ENCODE measurements at regions not wholly inside any gene's neighbourhood (a gene's known extent, or its start where the extent isn't known, plus 50 kb on each side); places are given as distances from the start of the nearest gene placed in this dataset.

DNA sequence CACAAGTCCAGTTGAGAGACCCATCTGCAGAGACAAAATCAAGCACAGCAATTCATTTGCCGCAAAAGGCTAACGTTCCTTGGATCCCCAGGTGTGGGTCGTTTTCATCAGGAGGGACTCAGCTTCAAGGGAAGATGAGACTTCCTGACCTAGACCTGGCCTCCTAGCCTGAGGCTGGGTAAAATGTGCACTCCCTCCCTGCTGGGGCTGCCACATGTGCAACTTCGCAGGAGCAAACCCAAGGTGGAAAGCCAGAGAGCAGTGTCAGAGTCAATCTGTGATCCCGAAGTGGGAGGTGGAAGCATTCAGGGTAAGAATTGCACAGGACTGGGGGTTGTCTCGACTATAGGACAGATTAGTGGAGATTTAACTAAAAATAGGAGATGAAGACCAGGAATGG is 164.7 kb upstream of the UMPS start:
- Histone ChIP-seq H3K36me3 (peaks cover 14% of the 10 kb centered on the region), H3K9me3 (no peaks in the 10 kb centered on the region), H3K27ac (no peak overlapping the region), H3K4me1 (ENCODE audit: control insufficient read depth in 1 of 2, low read depth in 2 of 2) (peaks cover 0 to 23% of the 10 kb centered on the region in 2 donors), H3K27me3 (replicated peaks; ENCODE audit: insufficient read depth) (no peaks in the 10 kb centered on the region), H3K4me3 (no peak overlapping the region)
- DNase-seq (ENCODE audit: low spot score) (no peak), ATAC-seq (ENCODE audit: insufficient number of reproducible peaks, low FRiP score, low read depth) (no peak)
- TF ChIP-seq, protein P1, sequence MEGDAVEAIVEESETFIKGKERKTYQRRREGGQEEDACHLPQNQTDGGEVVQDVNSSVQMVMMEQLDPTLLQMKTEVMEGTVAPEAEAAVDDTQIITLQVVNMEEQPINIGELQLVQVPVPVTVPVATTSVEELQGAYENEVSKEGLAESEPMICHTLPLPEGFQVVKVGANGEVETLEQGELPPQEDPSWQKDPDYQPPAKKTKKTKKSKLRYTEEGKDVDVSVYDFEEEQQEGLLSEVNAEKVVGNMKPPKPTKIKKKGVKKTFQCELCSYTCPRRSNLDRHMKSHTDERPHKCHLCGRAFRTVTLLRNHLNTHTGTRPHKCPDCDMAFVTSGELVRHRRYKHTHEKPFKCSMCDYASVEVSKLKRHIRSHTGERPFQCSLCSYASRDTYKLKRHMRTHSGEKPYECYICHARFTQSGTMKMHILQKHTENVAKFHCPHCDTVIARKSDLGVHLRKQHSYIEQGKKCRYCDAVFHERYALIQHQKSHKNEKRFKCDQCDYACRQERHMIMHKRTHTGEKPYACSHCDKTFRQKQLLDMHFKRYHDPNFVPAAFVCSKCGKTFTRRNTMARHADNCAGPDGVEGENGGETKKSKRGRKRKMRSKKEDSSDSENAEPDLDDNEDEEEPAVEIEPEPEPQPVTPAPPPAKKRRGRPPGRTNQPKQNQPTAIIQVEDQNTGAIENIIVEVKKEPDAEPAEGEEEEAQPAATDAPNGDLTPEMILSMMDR (IDR thresholded peaks at IDR 0.05): no peak

DNA sequence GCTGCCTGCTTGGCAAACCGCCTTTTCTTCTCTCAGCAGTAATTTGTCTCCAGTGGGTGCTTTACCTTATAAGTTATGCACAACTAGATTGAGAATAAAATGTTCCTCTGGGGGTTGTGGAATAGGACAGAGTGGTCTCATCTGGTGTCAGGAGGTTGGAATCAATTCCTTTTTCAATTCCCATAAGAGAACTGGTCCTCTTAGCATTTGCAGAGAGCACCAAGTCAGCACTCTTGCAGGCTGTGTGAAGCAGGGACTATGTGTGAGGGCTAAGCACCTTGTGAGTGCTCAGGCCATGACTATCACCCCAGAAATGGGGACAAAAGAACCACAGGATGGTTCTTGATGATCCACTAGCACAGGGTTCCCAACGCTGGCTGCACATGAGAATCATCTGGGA is 163.6 kb upstream of the UMPS start:
- Histone ChIP-seq H3K36me3 (peaks cover 14% of the 10 kb centered on the region), H3K4me1 (ENCODE audit: control insufficient read depth in 1 of 2, low read depth in 2 of 2) (peaks cover 0 to 23% of the 10 kb centered on the region in 2 donors), H3K27ac (no peak overlapping the region), H3K27me3 (replicated peaks; ENCODE audit: insufficient read depth) (no peaks in the 10 kb centered on the region), H3K4me3 (no peak overlapping the region), H3K9me3 (no peaks in the 10 kb centered on the region)
- ATAC-seq (ENCODE audit: insufficient number of reproducible peaks, low FRiP score, low read depth) (no peak), DNase-seq (ENCODE audit: low spot score) (no peak)
- TF ChIP-seq, protein P1 (IDR thresholded peaks at IDR 0.05): no peak

DNA sequence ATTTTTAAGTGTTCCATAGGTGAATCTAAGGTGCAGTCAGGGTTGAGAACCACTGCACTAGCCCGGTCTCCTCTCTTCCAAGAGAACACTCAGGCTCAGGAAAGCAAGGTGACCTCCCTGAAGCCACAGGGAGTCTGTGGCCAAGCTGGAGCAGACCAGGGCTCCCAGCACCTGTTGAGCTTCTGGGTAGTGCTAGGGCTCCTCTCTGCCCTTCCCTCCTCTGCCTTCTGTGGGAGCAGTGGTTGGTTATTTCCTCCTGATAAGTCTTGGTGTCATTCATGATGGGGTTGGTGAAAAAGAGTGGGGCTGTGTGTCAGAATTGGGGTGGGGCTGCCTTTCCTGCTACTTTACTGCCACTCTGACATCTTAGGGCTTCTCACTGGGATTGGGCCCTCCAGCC is 163.1 kb upstream of the UMPS start:
- no peak for ATAC-seq (ENCODE audit: insufficient number of reproducible peaks, low FRiP score, low read depth)
- TF ChIP-seq, protein P1 (IDR thresholded peaks at IDR 0.05): no peak
- DNase-seq (ENCODE audit: low spot score): no peak
- H3K27ac ChIP-seq: no peak overlapping the region
- no peaks in the 10 kb centered on the region for H3K27me3 ChIP-seq (replicated peaks; ENCODE audit: insufficient read depth)
- no peak overlapping the region for H3K4me3 ChIP-seq
- peaks cover 14% of the 10 kb centered on the region for H3K36me3 ChIP-seq
- no peaks in the 10 kb centered on the region for H3K9me3 ChIP-seq
- peaks cover 0 to 23% of the 10 kb centered on the region in 2 donors for H3K4me1 ChIP-seq (ENCODE audit: control insufficient read depth in 1 of 2, low read depth in 2 of 2)

DNA sequence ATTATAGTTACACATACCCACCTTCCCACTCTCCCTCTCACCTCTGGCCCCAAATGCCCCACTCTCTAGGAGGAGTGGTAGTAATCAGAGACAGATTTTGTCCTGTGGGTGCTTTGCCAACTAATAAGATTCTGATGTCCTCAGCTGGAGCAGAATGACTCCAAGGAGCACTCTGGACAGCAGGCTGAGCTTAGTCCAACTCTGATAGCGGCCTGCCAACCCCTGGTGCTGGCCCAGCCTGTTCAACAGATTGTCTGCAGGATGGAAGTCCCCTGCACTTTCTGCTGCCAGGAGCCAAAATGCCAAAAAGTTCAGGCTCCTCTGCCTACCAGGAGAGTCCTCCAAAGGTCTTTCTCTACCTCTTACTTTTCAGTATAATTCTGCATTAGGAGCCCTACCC is 160.5 kb upstream of the UMPS start:
- Histone ChIP-seq H3K27me3 (replicated peaks; ENCODE audit: insufficient read depth) (no peaks in the 10 kb centered on the region), H3K36me3 (peaks cover 4% of the 10 kb centered on the region), H3K4me1 (ENCODE audit: control insufficient read depth in 1 of 2, low read depth in 2 of 2) (peaks cover 0 to 23% of the 10 kb centered on the region in 2 donors), H3K9me3 (no peaks in the 10 kb centered on the region), H3K4me3 (no peak overlapping the region), H3K27ac (no peak overlapping the region)
- ATAC-seq (ENCODE audit: insufficient number of reproducible peaks, low FRiP score, low read depth) (no peak), DNase-seq (ENCODE audit: low spot score) (no peak)
- TF ChIP-seq, protein P1 (IDR thresholded peaks at IDR 0.05): no peak

DNA sequence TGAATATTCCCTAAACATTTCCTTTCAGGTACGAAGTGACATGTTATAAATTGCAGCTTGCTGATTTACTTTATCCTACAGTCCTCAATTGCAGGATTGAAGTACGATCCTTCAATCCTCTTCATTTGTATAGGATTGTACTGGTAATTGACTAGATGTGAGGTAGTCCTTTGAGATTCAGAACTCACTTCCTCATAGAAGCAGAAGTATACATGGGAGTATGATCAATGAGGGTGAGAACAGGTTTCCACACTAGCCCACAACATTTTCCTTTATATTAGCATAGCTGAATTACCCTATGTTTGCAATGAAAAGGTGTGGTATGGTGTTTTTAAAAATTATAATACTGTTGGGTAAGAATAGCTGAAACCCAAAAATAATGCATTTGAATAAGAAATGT is 160.0 kb upstream of the UMPS start:
- DNase-seq (ENCODE audit: low spot score) (no peak), ATAC-seq (ENCODE audit: insufficient number of reproducible peaks, low FRiP score, low read depth) (no peak)
- TF ChIP-seq, protein P1 (IDR thresholded peaks at IDR 0.05): no peak
- Histone ChIP-seq H3K4me3 (no peak overlapping the region), H3K9me3 (no peaks in the 10 kb centered on the region), H3K4me1 (ENCODE audit: control insufficient read depth in 1 of 2, low read depth in 2 of 2) (peaks cover 0 to 20% of the 10 kb centered on the region in 2 donors), H3K27ac (no peak overlapping the region), H3K27me3 (replicated peaks; ENCODE audit: insufficient read depth) (no peaks in the 10 kb centered on the region), H3K36me3 (peaks cover 4% of the 10 kb centered on the region)
